NCI-H2196 (cell line): ENCODE measurements at regions not wholly inside any gene's neighbourhood (a gene's known extent, or its start where the extent isn't known, plus 50 kb on each side); places are given as distances from the start of the nearest gene placed in this dataset.

Experiments
- DNase-seq: peaks from one replicate; lab custom pipeline; 2025; ENCODE audit not compliant: unreplicated experiment; lab: John Stamatoyannopoulos, UW

DNA sequence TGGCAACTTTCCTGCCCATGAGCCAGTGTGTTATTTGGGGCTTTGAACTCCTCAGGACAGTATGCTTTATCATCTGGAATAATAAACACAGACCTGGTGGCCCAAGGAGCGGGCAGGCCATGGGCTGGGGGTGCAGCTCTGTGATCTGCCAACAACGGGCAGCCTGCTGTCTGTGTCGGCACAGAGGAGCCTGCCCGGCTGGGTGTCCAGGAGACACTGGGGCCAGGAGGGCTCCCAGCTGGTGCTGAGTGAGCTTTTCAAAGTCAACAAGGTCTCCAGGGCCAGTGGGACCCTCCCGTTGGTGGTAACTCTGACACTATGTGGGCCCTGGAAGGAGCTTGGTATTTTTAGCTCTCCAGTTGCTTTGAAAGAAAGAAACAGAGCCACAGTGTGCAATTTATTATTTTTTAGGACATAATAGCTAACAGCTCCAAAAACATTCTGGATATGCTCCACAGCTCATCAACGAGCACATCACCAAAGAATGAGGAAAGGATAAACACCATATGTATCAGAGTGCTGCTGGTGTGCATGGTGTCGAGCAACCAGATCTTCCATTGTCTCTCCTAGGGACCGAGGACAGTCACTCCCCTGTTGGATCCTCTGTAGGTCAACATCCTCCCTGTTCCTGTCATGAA lies 488.7 kb upstream of the USP24 start:
- DNase-seq: no peak

DNA sequence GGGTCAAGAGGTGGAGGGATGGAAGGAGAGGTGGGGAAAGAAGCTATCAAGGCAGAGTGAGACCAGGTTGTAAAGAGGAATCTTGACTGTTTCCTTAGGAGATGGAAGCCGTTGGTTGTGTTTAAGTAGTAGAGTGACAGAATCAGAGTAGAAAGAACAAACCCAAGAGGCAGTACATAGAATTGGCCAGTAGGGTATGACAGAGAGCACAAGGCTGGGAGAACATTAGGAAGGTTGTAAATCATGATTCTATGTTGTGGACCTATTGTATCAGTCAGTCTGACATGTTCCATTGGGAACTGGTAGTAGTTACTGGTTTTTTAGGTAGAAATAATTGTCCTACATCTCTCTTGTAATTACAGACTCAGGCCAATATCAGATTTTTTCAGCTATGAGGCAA lies 486.9 kb upstream of the USP24 start:
- DNase-seq: peak; percentile 8

DNA sequence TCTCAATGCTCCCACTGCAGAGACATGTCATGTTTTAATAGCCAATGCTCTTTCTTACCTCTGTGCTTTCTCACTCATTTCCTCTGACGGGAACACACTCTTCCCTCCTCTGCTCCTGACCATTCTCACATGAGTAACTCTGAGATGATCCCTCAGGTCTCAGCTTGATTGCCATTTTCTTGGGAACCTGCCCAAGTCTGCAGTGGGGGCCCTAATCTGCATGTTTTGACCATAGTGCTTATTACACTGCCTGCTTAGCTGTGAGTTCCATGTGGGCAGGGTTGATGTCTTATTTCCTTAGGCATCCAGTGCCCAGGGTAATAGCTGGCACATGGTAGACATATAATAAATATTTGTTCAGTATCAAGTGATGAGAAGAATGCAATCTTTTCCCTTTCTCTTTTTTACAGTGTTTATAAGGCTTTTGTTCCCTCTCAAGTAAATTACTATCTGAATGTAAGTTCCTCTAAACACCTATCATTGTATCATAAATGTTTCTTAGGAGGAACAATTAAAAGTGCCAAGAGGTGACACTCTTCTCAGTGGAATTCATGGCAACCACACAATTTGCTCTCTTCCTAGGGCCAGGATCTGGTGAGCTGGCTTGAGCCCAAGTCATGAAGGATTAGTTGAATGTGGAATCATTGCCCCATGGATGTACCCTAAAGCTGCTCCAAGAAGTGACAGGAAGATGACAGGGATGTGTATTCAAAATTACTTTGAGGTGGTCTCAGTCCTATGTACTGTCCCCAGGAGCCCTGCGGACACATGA lies 485.4 kb upstream of the USP24 start:
- DNase-seq: peak; percentile 67

- no peak for DNase-seq
These were observed 484.1 kb upstream of the USP24 start for GRCh38 chr1:55699228-55699627.

DNA sequence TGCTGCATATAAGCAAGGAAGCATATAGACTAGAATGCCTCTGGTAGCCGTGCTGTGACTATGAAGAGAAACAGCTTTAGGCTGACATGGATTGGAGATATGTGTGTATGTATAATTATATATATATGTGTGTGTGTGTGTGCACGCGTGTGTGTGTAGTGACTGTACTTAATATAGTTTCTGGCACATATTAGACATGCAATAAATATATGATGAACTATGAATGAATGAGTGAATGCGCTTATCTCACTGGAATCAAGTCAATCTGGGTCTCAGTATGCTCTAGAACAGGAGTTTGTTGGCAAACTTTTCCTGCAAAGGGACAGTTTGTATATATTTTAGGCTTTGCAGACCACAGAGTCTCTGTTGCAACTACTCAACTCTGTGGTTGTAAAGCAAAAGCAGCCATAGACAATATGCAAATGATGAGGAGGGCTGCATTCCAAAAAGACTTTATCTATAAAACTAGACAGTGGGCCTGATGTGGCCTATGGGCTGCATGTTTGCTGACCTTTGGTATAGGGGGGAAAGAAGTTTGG lies 482.9 kb upstream of the USP24 start:
- DNase-seq: no peak

GRCh38 chr1:55696891-55697290 lies 481.7 kb upstream of the USP24 start:
- no peak for DNase-seq

DNA sequence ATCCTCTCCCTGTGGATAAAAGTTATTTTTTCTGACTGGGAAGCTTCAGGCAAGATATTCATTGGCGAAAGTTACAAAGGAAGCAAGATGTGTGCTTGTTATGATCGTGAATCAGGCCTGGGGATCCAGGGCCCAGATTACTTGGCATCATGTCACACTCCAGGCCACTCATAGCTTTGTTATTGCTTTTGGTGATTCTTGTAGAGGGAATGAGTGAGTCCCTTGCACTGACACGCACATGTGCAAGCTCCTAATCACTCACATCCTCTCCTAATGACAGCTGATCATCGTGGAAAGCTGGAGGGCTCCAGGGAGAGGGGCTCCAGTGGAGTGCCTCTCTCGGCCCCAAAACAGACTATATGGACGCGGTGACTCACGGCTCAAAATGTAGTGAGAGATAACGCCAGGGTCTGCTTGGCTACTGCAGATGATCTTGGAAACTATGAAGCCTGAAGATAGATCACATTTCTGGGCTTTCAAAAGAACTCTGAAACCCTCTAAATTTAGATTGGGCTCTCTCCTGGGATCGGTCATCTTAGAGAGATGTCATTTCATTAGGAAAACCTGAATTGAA lies 481.1 kb upstream of the USP24 start:
- no peak for DNase-seq

DNA sequence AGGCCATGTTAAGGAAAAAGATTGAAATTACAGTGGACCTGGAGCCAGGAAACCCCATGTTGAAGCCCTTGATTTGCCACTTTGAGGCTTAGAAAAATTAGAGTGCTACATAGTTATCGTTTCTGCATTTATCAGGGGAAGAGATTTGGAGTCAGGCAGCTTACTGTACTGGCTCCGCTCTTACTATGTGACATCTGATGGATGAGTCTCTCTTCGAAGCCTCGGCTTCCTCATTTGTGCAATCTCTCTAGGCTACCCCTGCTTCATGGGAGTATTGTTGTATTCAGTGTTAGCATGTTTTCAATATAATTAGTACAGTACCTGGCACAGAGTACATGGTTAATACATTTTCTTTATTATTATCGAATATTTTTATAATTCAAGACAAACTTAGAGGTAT lies 480.4 kb upstream of the USP24 start:
- DNase-seq: no peak

DNA sequence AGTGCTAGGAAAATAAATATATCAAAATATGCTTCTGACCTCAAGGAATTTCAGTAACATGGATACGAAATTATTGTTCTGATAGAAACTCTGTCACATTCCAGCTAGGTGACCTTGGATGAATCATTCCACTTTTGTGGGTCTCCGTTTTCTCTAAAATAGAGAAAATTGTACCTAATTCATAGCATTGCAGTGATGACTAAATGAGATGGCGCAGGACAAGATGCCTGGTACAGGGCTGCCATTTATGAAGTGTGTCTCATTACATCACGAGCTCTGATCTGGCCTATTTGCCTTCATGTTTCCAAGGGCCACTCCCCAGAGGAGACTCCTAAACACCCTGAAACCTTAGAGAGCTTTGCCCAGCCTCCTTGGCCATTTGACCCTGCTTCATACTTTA lies 480.0 kb upstream of the USP24 start:
- no peak for DNase-seq

- peak; percentile 55 for DNase-seq
These were observed 479.2 kb upstream of the USP24 start for GRCh38 chr1:55694310-55694801.

DNA sequence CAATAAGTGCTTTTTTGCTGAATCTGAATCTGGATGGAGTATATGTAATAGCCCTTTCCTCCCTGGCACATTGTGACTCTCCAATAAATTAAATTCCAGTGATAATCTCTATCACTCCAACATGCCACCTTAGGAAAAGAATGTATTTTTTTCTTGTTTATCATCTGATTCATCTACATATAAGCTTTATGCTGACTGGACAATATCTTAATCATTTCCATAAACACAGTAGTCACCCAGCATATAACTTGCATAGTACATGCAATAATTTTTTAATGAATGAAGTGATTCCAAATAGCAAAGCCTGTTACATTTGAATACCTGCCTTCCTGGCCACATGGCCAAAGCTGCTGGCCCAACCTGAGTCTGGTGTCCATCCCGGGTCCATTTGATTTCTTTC lies 477.6 kb upstream of the USP24 start:
- no peak for DNase-seq

- no peak for DNase-seq
These were observed 475.2 kb upstream of the USP24 start for GRCh38 chr1:55690366-55690765.

GRCh38 chr1:55689800-55690199 lies 474.6 kb upstream of the USP24 start:
- no peak for DNase-seq

DNA sequence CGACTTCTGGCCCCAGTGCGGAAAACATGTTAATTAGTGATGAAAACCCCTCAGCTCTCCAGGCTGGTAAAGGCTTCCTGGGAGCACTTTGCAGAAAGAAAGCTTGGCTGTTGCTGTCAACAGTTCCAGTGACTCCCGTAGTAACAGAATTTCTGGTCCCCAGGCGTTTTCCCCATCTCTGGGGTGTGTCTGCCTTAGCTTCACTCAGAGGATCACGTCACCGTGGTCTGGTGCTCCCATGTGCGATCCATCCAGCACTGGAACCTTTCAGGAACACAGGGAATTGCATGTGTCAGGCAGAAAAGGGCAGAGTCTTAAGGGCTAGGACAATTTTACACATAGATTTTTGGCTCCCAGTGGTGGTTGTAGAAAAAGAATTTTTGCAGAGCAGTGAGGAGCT lies 470.4 kb upstream of the USP24 start:
- DNase-seq: no peak

DNA sequence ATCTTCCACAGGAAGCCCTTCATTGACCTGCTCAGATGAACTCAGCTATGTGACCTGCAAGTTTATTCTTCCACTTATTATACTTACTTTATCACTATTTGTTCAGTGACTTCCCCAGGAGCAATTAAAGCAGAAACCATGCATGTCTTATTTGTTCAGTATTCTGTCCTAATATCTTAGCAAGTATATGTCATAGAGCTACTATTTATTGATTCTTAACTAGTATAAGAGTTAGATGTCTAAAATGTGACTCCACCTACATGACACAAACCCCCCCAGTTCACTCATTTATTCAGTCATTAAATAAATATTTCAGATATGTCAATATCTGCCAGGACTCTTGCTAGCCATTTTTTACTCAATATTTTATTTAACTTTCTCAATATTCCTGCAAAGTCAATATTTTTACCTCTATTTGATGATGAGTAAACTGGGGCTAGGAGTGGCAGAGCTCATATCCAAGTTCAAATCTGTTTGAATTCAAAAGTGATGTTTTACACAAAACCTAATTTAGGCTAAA lies 469.0 kb upstream of the USP24 start:
- DNase-seq: no peak

DNA sequence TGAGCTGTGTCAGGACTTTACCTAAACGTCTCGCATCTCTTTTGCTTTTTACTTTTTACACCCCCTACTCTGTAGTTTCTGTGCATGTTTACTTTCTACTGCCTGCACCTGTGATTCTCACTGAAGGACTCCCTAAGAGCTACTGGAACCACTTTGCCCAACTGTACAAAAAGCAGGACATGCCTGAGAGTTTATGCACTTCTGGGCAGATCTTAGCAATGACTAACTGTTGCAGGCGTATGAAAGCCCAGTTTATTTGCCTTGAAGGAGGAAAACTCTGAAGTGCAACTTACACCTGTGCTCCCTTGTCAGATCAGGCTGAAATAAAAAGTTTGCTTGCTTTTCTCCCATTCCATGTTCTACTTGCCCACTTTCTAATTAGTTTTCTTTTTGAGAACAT lies 467.0 kb upstream of the USP24 start:
- DNase-seq: no peak

- no peak for DNase-seq
These were observed 464.8 kb upstream of the USP24 start for GRCh38 chr1:55679971-55680370.

DNA sequence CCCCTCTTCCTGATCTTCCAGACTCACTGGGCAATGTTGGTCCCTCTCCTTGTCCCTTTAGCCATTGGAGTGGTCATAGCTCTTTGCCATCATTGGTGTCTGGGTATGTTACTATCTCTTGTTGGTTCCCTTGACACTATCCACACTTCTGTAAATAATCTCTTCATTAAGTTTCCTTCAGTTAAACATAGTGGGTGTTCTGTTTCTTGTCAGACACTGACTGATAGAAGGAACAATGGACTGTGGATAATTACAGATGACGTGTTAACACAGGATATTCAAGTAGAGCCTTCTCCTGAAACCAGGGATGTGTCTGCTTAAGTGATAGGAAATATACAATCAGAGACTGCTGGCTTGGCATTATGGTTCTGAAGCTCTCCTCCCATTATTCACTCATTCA lies 458.3 kb upstream of the USP24 start:
- DNase-seq: no peak

GRCh38 chr1:55670331-55671082 lies 455.3 kb upstream of the USP24 start:
- no peak for DNase-seq

DNA sequence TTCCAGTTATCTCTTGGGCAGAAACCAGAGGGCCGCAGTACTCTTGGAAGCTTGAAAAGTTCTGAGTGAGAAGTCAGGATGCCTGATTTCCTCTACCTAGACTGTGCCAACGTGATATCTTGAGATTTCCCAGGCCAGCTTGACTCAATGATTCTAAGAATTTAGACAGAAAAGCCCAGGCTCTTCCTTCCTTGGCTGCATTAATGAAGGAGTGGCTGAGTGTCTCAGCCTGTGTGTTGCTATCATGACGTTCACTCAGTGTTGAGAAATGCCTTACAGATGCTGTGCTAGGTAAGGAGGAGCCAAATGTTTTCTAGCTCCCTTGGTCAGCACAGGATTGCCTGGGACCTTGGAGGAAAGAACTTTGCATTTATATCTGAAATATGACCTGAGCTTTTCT lies 454.1 kb upstream of the USP24 start:
- no peak for DNase-seq

- DNase-seq: no peak
These were observed 447.7 kb upstream of the USP24 start for GRCh38 chr1:55662875-55663274.
